Osteoblast (primary cell): ENCODE measurements at regions not wholly inside any gene's neighbourhood (a gene's known extent, or its start where the extent isn't known, plus 50 kb on each side); places are given as distances from the start of the nearest gene placed in this dataset.
"Not testable (repeated sequence)": the region's sequence is repeated elsewhere in the genome, so short reads cannot be mapped to it uniquely, and the experiment has no call there.

Experiments
- DNase-seq: peaks from one replicate; pipeline ENCODE4 v3.0.0; 2011; ENCODE audit warnings: low spot score, mixed read lengths; ENCODE audit not compliant: insufficient read length; ENCODE audit errors: missing footprints
- H2AFZ ChIP-seq: 2 replicates; pipeline ENCODE4 v1.6.0; 2011; ENCODE audit warnings: mild to moderate bottlenecking, low read length
- H3K27ac ChIP-seq: 2 replicates; pipeline ENCODE4 v1.5.1; 2011; ENCODE audit warnings: mild to moderate bottlenecking, low read depth, low read length, moderate library complexity
- H3K27me3 ChIP-seq: 2 replicates; pipeline ENCODE4 v1.6.0; 2012; ENCODE audit warnings: mild to moderate bottlenecking, control low read depth, inconsistent platforms, low read length, moderate library complexity; ENCODE audit not compliant: insufficient read depth
- H3K36me3 ChIP-seq: 2 replicates; pipeline ENCODE4 v1.5.1; 2011; ENCODE audit warnings: mild to moderate bottlenecking, low read length, control low read depth, moderate library complexity; ENCODE audit not compliant: insufficient read depth
- H3K4me1 ChIP-seq: 2 replicates; pipeline ENCODE4 v1.5.1; 2011; ENCODE audit warnings: mild to moderate bottlenecking, low read length, control low read depth, moderate library complexity; ENCODE audit not compliant: insufficient read depth
- H3K4me2 ChIP-seq: 2 replicates; pipeline ENCODE4 v1.6.0; 2011; ENCODE audit warnings: mild to moderate bottlenecking, low read length; ENCODE audit not compliant: insufficient read depth
- H3K4me3 ChIP-seq: fragments of 200-600 bp; sonication (generic); 3 replicates; pipeline ENCODE4 v1.5.1; 2012; ENCODE audit warnings: mild to moderate bottlenecking, low read length, inconsistent platforms; ENCODE audit not compliant: insufficient read depth
- H3K79me2 ChIP-seq: 2 replicates; pipeline ENCODE4 v1.6.0; 2012; ENCODE audit warnings: mild to moderate bottlenecking, low read length, control low read depth, inconsistent platforms; ENCODE audit not compliant: insufficient read depth
- H3K9me3 ChIP-seq: 2 replicates; pipeline ENCODE4 v1.5.1; 2011; ENCODE audit warnings: low read depth, low read length, control low read depth
- H4K20me1 ChIP-seq: 2 replicates; pipeline ENCODE4 v1.6.0; 2012; ENCODE audit warnings: mild to moderate bottlenecking, low read length, control low read depth; ENCODE audit not compliant: insufficient read depth
- TF ChIP-seq, protein P1 (sequence below): IDR thresholded peaks from 2 replicates; pipeline ENCODE4 v1.5.1; 2011; ENCODE audit warnings: mild to moderate bottlenecking, low read depth, low read length, moderate library complexity; ENCODE audit errors: extremely low read depth

DNA sequence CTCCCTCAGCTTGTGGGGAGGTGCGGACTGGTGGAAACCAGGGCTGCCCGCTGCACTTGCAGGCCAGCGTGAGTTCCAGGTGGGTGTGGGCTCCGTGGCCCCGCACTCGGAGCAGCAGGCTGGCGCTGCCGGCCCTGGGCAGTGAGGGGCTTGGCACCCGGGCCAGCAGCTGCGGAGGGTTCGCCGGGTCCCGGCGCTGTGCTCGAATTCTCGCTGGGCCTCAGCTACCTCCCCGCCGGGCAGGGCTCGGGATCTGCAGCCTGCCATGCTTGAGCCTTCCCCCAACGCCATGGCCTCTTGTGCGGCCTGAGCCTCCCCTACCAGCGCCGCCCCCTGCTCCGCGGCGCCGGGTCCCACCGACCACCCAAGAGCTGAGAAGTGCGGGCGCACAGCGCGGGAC, 71.6 kb upstream of the ADGRL1 start:
- H3K36me3 ChIP-seq = no peaks in the 10 kb centered on the region

DNA sequence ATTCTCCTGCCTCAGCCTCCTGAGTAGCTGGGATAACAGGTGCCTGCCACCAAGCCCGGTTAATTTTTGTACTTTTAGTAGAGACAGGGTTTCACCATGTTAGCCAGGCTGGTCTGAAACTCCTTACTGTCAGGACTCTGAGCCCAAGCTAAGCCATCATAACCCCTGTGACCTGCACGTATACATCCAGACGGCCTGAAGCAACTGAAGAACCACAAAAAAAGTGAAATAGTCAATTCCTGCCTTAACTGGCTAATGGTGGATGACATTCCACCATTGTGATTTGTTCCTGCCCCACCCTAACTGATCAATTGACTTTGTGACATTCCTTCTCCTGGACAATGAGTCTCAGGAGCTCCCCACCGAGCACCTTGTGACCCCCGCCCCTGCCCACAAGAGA, 69.9 kb upstream of the ADGRL1 start:
- not testable (repeated sequence) for DNase-seq
- peaks cover 20% of the 10 kb centered on the region for H3K27me3 ChIP-seq

More for the DNA sequence above, 71.6 kb upstream of the ADGRL1 start:
- Histone ChIP-seq H4K20me1 (no peaks in the 10 kb centered on the region), H3K4me2 (no peak overlapping the region), H3K4me3 (no peak overlapping the region), H3K4me1 (no peaks in the 10 kb centered on the region), H3K27me3 (peaks cover 16% of the 10 kb centered on the region), H3K9me3 (no peaks in the 10 kb centered on the region), H2AFZ (no peak overlapping the region), H3K27ac (no peak overlapping the region), H3K79me2 (no peaks in the 10 kb centered on the region)
- TF ChIP-seq, protein P1, sequence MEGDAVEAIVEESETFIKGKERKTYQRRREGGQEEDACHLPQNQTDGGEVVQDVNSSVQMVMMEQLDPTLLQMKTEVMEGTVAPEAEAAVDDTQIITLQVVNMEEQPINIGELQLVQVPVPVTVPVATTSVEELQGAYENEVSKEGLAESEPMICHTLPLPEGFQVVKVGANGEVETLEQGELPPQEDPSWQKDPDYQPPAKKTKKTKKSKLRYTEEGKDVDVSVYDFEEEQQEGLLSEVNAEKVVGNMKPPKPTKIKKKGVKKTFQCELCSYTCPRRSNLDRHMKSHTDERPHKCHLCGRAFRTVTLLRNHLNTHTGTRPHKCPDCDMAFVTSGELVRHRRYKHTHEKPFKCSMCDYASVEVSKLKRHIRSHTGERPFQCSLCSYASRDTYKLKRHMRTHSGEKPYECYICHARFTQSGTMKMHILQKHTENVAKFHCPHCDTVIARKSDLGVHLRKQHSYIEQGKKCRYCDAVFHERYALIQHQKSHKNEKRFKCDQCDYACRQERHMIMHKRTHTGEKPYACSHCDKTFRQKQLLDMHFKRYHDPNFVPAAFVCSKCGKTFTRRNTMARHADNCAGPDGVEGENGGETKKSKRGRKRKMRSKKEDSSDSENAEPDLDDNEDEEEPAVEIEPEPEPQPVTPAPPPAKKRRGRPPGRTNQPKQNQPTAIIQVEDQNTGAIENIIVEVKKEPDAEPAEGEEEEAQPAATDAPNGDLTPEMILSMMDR = no peak
- no peak for DNase-seq

DNA sequence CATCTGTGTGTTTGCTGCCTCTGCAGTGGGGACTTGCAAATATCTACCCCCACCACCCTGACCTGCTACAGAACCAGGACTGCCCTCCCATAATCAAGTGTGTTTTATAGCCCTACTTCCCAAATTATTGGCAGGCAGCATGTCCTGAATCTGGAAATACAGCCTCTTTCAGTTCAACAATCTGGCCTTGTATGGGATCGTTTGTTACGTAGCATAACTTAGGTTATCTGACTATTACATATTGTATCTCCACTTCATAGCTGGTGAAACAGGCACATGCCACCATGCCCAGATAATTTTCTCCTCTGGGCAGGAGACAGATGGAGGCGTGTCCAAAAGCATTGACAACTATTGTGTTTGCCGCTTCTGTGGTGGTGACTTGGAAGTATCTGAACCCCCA, 66.7 kb upstream of the ADGRL1 start:
- Histone ChIP-seq H3K4me3 (no peak overlapping the region), H3K36me3 (no peaks in the 10 kb centered on the region), H3K4me1 (no peaks in the 10 kb centered on the region), H3K79me2 (no peaks in the 10 kb centered on the region), H3K4me2 (no peak overlapping the region), H4K20me1 (no peaks in the 10 kb centered on the region), H2AFZ (no peak overlapping the region), H3K27ac (no peak overlapping the region), H3K27me3 (peaks cover 13% of the 10 kb centered on the region), H3K9me3 (no peaks in the 10 kb centered on the region)
- TF ChIP-seq, protein P1 = no peak
- peak; percentile 41 for DNase-seq

More for the DNA sequence above, 69.9 kb upstream of the ADGRL1 start:
- H3K4me3 ChIP-seq, H3K4me1 ChIP-seq, H2AFZ ChIP-seq, H3K36me3 ChIP-seq, H3K9me3 ChIP-seq, H3K4me2 ChIP-seq, H4K20me1 ChIP-seq, H3K79me2 ChIP-seq, H3K27ac ChIP-seq: not testable (repeated sequence)

DNA sequence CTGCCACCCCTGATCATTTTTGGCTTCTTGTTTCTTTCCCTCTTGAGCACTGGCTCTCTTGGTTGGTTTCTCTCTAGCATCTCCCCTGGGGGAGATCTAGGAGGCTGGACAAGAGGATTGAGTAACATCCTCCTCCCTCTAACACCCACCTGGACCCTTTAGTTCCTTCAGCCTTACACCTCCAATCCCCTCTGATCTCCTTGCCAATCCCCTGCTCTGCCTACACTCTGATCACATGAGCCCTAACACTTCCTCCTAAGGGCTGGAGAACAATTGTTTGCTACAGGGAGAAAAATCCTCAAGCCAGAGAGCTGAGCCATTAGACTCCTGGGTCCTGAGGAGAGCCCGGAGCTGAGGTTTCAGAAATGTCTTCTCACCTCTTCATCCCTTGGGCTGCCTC, 65.9 kb upstream of the ADGRL1 start:
- H3K27me3 ChIP-seq = peaks cover 13% of the 10 kb centered on the region

DNA sequence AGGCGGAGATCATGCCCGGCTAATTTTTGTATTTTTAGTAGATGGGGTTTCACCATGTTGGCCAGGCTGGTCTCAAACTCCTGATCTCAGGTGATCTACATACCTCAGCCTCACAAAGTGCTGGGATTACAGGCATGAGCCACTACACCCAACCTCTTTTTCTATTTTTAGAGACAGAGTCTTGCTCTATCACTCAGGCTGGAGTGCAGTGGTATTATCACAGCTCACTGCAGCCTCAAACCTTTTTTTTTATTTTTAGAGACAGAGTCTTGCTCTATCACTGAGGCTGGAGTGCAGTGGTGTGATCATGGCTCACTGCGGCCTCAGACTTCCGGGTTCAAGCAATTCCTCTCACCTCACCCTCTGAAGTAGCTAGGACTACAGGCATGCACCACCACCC, 64.6 kb upstream of the ADGRL1 start:
- not testable (repeated sequence) for H3K79me2 ChIP-seq, H3K4me1 ChIP-seq, H2AFZ ChIP-seq, H3K27ac ChIP-seq, H3K4me2 ChIP-seq, DNase-seq, H3K4me3 ChIP-seq, H3K36me3 ChIP-seq, H3K9me3 ChIP-seq, H4K20me1 ChIP-seq
- peaks cover 20% of the 10 kb centered on the region for H3K27me3 ChIP-seq

More for the DNA sequence above, 65.9 kb upstream of the ADGRL1 start:
- H3K4me3 ChIP-seq = no peak overlapping the region
- no peak overlapping the region for H3K4me2 ChIP-seq
- no peaks in the 10 kb centered on the region for H3K36me3 ChIP-seq
- H3K9me3 ChIP-seq = no peaks in the 10 kb centered on the region
- no peaks in the 10 kb centered on the region for H4K20me1 ChIP-seq
- no peak overlapping the region for H3K27ac ChIP-seq
- DNase-seq = no peak
- no peaks in the 10 kb centered on the region for H3K4me1 ChIP-seq
- TF ChIP-seq, protein P1 = no peak
- no peaks in the 10 kb centered on the region for H3K79me2 ChIP-seq
- no peak overlapping the region for H2AFZ ChIP-seq
